PC-3 (cell line): ENCODE measurements at regions not wholly inside any gene's neighbourhood (a gene's known extent, or its start where the extent isn't known, plus 50 kb on each side); places are given as distances from the start of the nearest gene placed in this dataset.

Source experiments
- ATAC-seq: fragments of 200-7000 bp; cut with Tn5 transposase; 2 replicates; pipeline ENCODE4 v1.9.1; 2020; ENCODE audit warnings: mild to moderate bottlenecking, moderate library complexity
- BruUV-seq: library from RNA; stranded (reverse); fragments of 400-500 nt; replicated peaks from 2 replicates; lab custom pipeline; 2021; lab: Mats Ljungman, UMichigan
- CTCF ChIA-PET: fragments of 300-600 bp; sonication (Branson Sonifier 250); formaldehyde crosslinking; loops from one replicate; lab custom pipeline; 2022; ENCODE audit warnings: antibody characterized with exemption; lab: Charles Lee
- POLR2A ChIA-PET: fragments of 300-600 bp; sonication (Branson Sonifier 250); formaldehyde crosslinking; loops from one replicate; lab custom pipeline; 2022; ENCODE audit warnings: antibody characterized with exemption; ENCODE audit not compliant: unreplicated experiment; lab: Charles Lee
- DNase-seq: peaks from one replicate; pipeline ENCODE4 v3.0.0-alpha.2; 2015
- H2AFZ ChIP-seq: fragments of 300-600 bp; sonication (generic); 2 replicates; pipeline ENCODE4 v1.6.0; 2016; ENCODE audit warnings: antibody characterized with exemption, low read length
- H3F3A ChIP-seq: fragments of 300-600 bp; sonication (generic); one replicate; pipeline ENCODE4 v1.6.0; 2017; ENCODE audit warnings: antibody characterized with exemption, low read length, control low read depth, mild to moderate bottlenecking; ENCODE audit not compliant: unreplicated experiment
- H3K27ac ChIP-seq: fragments of 300-600 bp; sonication (generic); 2 replicates; pipeline ENCODE4 v1.5.1; 2016; ENCODE audit warnings: mild to moderate bottlenecking, low read length
- H3K27me3 ChIP-seq: fragments of 300-600 bp; sonication (generic); 2 replicates; pipeline ENCODE4 v1.6.1; 2016; ENCODE audit warnings: low read length, mixed read lengths
- H3K36me3 ChIP-seq: fragments of 300-600 bp; sonication (generic); 2 replicates; pipeline ENCODE4 v1.6.1; 2016; ENCODE audit warnings: low read depth, mixed run types, low read length, mixed read lengths
- H3K4me1 ChIP-seq: fragments of 300-600 bp; sonication (generic); 2 replicates; pipeline ENCODE4 v1.5.1; 2016; ENCODE audit warnings: low read length; ENCODE audit not compliant: insufficient read depth
- H3K4me2 ChIP-seq: fragments of 300-600 bp; sonication (generic); 2 replicates; pipeline ENCODE4 v1.6.0; 2016; ENCODE audit warnings: low read length
- H3K4me3 ChIP-seq: fragments of 300-600 bp; sonication (generic); 2 replicates; pipeline ENCODE4 v1.5.1; 2016; ENCODE audit warnings: mild to moderate bottlenecking, low read length, mixed read lengths
- H3K79me2 ChIP-seq: fragments of 300-600 bp; sonication (generic); 2 replicates; pipeline ENCODE4 v1.6.1; 2017; ENCODE audit warnings: low read length, mixed read lengths
- H3K9ac ChIP-seq: fragments of 300-600 bp; sonication (generic); 2 replicates; pipeline ENCODE4 v1.6.0; 2016; ENCODE audit warnings: mild to moderate bottlenecking, low read length
- H3K9me2 ChIP-seq: fragments of 300-600 bp; sonication (generic); replicated peaks from 2 replicates; pipeline ENCODE4 v1.6.1; 2016; ENCODE audit warnings: mixed run types, low read length, mixed read lengths
- H3K9me3 ChIP-seq: fragments of 300-600 bp; sonication (generic); 2 replicates; pipeline ENCODE4 v1.6.1; 2016; ENCODE audit warnings: low read length, mixed read lengths
- H4K20me1 ChIP-seq: fragments of 300-600 bp; sonication (generic); 2 replicates; pipeline ENCODE4 v1.6.1; 2016; ENCODE audit warnings: low read length, mixed read lengths
- CTCF ChIP-seq: fragments of 300-600 bp; sonication (generic); conservative IDR thresholded peaks from 2 replicates; pipeline ENCODE4 v1.5.1; 2017; ENCODE audit warnings: antibody characterized with exemption, low read depth, mild to moderate bottlenecking, low read length
- EZH2 ChIP-seq: fragments of 300-600 bp; sonication (generic); IDR thresholded peaks from one replicate; pipeline ENCODE4 v1.6.1; 2017; ENCODE audit warnings: antibody characterized with exemption, mild to moderate bottlenecking, low read length; ENCODE audit not compliant: unreplicated experiment
- EZH2phosphoT487 ChIP-seq: fragments of 300-600 bp; sonication (generic); IDR thresholded peaks from 2 replicates; pipeline ENCODE4 v1.6.1; 2018; ENCODE audit warnings: mild to moderate bottlenecking, antibody characterized with exemption, low read length, borderline replicate concordance
- intact Hi-C: fragments of 100-400 bp; cut with micrococcal nuclease; formaldehyde crosslinking; loops from 2 replicates; pipeline ENCODE4 v1.9.0; 2023

- Histone ChIP-seq H3K27me3 (peaks cover 5% of the 10 kb centered on the region; the same call in 1 of the 2 replicates), H3K79me2 (no peaks in the 10 kb centered on the region), H3K9me2 (no peaks in the 10 kb centered on the region), H3F3A (no peaks in the 10 kb centered on the region), H4K20me1 (no peaks in the 10 kb centered on the region), H3K9ac (no peak overlapping the region), H3K4me1 (no peaks in the 10 kb centered on the region), H3K27ac (no peak overlapping the region), H2AFZ (no peak overlapping the region), H3K4me2 (no peak overlapping the region), H3K4me3 (no peak overlapping the region), H3K36me3 (no peaks in the 10 kb centered on the region), H3K9me3 (0 out of 2 replicates have a peak, but pooled peaks cover 3% of the 10 kb centered on the region)
- DNase-seq: no peak
- POLR2A ChIA-PET: no interaction called here
- BruUV-seq: no TSS peak
- ATAC-seq: no peak
- CTCF ChIA-PET: no interaction called here
- intact Hi-C loops: no loop called here
- no peak for TF ChIP-seq EZH2phosphoT487
- TF ChIP-seq EZH2: no peak
- no peak for TF ChIP-seq CTCF
Measured at GRCh38 chr11:11189506-11189905, 163.5 kb downstream of the CSNK2A3 start.

DNA sequence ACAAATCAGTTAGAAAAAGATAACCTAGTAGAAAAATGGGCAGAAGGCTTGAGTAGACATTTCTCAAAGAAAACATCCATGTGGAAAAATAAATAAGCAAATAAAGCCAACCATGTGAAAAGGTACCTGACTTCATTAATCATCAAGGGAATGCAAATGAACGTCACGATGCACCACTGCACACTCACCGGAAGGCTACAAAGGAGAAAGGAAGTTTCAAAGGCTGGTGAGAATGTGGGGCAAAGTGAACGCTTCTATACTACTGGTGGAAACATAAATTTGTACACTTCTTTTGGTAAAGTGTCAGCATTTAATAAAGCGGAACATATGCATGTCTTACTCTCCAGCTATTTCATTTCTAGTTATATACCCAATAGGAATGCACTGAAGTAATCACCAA is 166.8 kb downstream of the CSNK2A3 start:
- no peak for DNase-seq
- no TSS peak for BruUV-seq
- no peak for TF ChIP-seq EZH2
- TF ChIP-seq EZH2phosphoT487: no peak
- no peak for TF ChIP-seq CTCF
- Histone ChIP-seq H3K4me1 (no peaks in the 10 kb centered on the region), H3K4me2 (no peak overlapping the region), H3K27ac (no peak overlapping the region), H3K36me3 (no peaks in the 10 kb centered on the region), H3F3A (no peaks in the 10 kb centered on the region), H2AFZ (no peak overlapping the region), H3K9me3 (0 out of 2 replicates have a peak, but pooled peaks cover 3% of the 10 kb centered on the region), H3K27me3 (peaks cover 19% of the 10 kb centered on the region), H4K20me1 (no peaks in the 10 kb centered on the region), H3K4me3 (no peak overlapping the region), H3K9ac (no peak overlapping the region), H3K79me2 (no peaks in the 10 kb centered on the region), H3K9me2 (no peaks in the 10 kb centered on the region)
- no peak for ATAC-seq
- CTCF ChIA-PET: no interaction called here
- POLR2A ChIA-PET: no interaction called here
- intact Hi-C loops: no loop called here

GRCh38 chr11:11182261-11182660 is 170.8 kb downstream of the CSNK2A3 start:
- TF ChIP-seq EZH2phosphoT487 (no peak), CTCF (no peak), EZH2 (no peak)
- no peak overlapping the region for H3K27ac ChIP-seq
- no peak overlapping the region for H2AFZ ChIP-seq
- no peaks in the 10 kb centered on the region for H4K20me1 ChIP-seq
- H3K9me3 ChIP-seq: no peaks in the 10 kb centered on the region
- BruUV-seq: no TSS peak
- no peaks in the 10 kb centered on the region for H3K79me2 ChIP-seq
- no peaks in the 10 kb centered on the region for H3K9me2 ChIP-seq
- no peak overlapping the region for H3K4me3 ChIP-seq
- no peak overlapping the region for H3K9ac ChIP-seq
- intact Hi-C loops: no loop called here
- 0 out of 2 replicates have a peak, but pooled peaks cover 6% of the 10 kb centered on the region for H3K4me1 ChIP-seq
- no peak overlapping the region for H3K4me2 ChIP-seq
- H3K27me3 ChIP-seq: peaks cover 19% of the 10 kb centered on the region
- ChIA-PET CTCF (no interaction called here), POLR2A (no interaction called here)
- H3F3A ChIP-seq: no peaks in the 10 kb centered on the region
- DNase-seq (no peak), ATAC-seq (no peak)
- H3K36me3 ChIP-seq: no peaks in the 10 kb centered on the region
